GM21390 (cell line): ENCODE measurements at regions not wholly inside any gene's neighbourhood (a gene's known extent, or its start where the extent isn't known, plus 50 kb on each side); places are given as distances from the start of the nearest gene placed in this dataset.

Experiments used
- ATAC-seq: cut with Tn5 transposase; IDR thresholded peaks from one replicate; pipeline ENCODE4 v1.9.1; 2021; ENCODE audit not compliant: unreplicated experiment

GRCh38 chr10:128907155-128907941 is 559.7 kb upstream of the MGMT start:
- no peak for ATAC-seq

- no peak for ATAC-seq
These were observed 558.9 kb upstream of the MGMT start for GRCh38 chr10:128908099-128908498.

DNA sequence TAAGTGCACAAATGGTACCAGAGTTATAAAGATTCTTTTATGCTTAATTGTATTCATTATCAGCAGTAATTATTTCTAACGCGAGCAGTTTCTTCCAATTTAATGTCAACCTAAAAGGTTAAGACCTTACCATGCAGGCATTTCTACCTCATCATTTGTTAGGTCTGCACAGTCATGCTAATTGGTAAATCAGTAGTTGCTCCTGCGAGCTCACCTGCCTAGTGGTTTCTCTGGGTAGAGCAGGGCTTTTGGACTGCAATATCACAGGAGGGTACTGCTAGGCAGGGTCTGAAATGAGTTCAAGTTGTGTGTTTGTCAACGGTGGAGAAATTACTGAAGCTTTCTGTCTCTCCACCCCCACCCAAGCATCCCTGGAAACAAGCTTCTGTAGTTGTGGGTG is 558.5 kb upstream of the MGMT start:
- no peak for ATAC-seq

- ATAC-seq = no peak
These were observed 554.3 kb upstream of the MGMT start for GRCh38 chr10:128912568-128913311.

- ATAC-seq = no peak
These were observed 552.4 kb upstream of the MGMT start for GRCh38 chr10:128914681-128915080.

DNA sequence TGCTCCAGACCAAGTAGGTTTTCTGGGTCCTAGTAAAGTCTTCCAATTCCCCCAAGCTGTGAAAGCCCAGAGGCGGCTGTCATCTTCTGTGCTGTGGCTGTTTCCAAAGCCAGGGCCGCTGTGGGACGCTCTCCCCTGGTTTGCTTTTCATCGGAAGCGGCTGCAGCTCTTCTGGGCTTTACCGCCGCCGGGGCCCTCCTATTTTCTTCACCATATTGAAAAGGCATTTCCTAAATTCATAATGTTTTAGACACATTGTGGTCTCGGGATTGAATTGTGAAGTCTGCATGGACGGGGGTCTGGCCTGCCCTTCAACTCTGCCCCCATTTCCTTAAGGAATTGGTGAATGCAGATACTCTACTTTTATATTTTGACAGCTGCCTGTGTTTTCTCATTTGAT is 551.4 kb upstream of the MGMT start:
- ATAC-seq = no peak

- no peak for ATAC-seq
These were observed 550.7 kb upstream of the MGMT start for GRCh38 chr10:128916383-128916782.

- ATAC-seq = no peak
These were observed 545.5 kb upstream of the MGMT start for GRCh38 chr10:128921389-128922022.

GRCh38 chr10:128922172-128922571 is 544.9 kb upstream of the MGMT start:
- ATAC-seq = no peak

DNA sequence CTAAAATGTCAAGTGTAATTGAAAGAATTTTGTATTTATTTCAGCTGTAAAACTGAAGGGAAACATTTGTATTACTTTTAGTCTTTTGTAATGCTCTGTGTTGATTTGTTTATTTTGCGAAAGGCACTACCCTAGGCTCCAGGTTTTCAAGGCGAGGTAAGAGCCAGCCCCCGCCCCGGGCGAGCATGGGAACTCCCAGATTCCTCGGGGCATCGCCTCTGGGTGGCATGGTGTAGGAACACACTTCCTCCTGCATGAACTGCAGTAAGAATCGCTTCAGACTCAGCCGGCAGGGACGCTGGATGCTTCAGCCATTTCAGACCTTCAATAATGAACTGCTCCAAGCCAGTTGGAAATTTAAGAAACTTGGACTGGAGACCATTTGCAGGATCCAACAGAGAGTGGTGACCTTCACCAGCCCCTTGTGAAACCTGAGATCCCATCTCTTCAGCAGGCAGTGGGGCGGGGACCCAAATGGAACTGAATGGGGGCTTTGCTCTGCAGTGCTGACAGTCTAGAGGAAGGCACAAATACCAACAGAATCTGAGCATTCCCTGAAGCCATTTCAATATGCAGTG is 544.3 kb upstream of the MGMT start:
- ATAC-seq = no peak

DNA sequence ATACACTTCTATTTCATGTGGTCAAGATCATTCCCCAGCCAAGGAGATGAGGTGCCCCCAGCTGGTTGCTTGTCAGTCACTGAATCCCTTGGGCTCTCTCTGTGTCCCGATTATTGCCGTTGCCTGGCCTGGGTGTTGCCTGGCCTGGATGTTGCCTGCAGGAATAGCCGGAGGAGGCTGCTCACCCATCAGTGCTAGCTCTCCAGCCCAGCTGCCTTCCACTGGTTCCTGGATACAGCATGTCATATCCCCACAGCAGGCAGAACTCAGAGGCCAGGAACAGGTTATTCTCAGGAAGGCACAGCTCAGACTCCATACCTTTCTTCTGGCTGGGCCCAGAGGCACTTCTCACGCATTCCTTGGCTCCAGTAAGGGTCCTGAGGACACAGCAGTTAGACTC is 542.1 kb upstream of the MGMT start:
- ATAC-seq = no peak

GRCh38 chr10:128926711-128927110 is 540.3 kb upstream of the MGMT start:
- no peak for ATAC-seq

DNA sequence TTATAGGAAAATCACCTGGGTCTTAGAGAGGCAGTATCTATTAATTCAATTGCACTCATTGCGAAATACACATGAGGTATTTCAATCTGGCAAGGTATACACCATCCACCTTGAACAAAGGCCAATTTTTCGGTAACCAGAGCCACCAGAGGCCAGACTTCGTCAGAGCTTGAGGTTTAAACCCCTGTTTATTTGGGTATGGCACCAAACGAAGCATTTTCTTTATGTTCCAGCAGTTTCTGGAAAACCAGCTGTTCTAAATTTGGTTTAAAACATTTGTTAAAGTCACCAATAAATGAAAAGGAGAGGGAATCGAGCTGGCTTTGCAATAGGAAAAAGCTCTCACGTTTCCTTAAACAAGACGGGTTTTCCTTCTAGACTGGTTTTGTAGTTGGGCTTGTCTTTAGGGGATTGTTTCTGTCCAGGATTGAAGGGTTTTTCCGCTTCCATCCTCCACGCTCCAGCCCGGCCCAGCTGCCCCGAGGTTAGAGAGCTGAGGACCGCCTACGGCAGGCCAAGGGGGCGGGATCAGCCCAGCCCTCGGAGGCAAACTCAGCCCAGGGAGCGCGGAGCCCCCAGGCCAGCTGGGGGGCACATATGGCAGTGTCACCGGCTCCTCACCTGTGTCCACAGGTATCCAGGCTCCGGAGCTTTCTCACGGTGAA is 539.4 kb upstream of the MGMT start:
- ATAC-seq = no peak

GRCh38 chr10:128928231-128928836 is 538.7 kb upstream of the MGMT start:
- ATAC-seq = no peak

DNA sequence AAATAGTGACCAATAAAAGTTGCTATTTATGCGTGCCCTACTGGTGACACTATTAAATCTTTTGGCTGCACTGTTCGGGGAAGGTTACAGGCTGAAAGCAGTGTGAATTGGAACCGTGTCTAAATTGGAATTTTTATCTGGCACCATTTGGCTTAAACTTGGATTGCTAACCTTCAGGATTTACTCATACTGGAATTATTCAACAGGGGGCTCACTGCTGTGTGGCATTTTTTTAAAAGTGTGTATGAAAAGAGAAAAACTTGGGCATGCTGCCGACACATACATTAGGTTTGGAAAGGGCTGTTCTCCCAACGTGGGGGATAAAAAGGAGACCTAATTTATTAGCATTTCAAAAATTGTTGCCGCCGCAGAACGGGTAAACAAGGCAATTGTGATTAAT is 537.9 kb upstream of the MGMT start:
- no peak for ATAC-seq

DNA sequence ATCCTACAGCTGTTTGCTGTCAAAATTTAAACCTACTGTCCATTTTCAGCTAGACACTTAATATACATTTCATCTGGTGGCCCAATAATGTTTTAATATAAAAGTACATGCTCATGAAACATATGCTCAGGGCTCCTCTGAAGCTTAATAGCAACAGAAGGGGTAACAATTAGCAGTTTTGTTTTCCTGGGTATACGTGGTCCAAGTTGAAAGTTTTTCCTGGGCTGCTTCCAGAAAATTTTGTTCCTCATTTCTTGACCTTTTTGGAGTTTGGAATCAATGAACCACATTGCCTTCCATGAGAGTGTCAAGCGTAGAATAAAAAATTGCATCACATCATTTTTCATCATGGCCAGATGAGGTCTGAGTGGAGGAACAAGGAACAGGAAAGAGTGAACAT is 537.3 kb upstream of the MGMT start:
- no peak for ATAC-seq

DNA sequence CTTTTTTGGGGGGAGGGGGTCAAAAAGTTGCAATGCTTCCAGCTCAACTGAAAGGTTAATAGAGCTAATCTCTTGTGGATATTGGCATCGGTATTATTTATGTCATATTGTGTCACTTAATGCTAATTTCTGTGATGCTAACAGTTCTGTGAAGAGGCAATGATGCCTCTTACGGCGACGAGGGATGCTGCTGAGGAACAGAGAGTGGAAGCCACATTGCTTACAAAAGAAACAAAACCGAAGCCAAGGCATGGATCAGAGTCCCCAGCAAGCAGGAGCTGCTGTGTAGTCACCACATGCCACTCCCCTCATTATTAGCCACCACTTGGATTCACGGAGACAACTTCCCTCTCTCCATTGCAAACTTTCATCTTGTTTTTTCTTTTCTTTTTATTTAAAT is 536.5 kb upstream of the MGMT start:
- no peak for ATAC-seq

DNA sequence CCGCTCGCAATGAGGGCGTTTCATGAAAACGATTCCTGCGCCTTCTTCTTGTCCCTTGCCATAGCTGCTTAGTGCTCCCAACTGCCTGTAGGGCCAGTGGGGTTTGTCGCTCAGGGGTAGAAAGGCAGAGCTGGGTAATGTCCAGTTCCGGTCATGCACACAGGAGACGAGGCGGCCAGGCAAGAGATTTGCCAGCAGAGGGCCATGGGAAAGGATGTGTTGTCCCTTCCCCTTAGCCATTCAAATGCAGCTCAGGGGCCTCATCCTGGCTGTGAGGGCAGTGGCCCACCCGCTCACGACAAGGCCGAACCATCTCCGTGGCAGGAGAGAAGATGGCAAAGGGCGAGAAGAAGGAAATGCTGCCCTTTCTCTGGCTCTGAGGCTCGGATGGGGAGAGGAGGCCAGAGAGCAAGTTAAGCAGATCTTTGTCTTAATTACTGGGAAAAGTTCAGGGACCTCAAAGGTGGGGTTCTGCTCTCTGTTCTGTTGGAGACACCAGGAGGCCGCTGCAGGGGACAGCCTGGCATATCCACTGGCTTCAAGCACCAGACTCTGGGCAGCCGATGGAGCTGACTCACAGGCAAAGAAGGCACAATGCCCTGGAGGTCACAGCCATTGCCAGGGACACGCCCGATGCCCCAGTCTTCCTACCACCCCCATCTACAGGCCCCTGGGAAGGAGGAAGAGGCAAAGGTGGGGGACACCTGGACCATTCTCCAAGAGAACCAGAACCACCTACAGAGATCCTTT is 534.8 kb upstream of the MGMT start:
- no peak for ATAC-seq

DNA sequence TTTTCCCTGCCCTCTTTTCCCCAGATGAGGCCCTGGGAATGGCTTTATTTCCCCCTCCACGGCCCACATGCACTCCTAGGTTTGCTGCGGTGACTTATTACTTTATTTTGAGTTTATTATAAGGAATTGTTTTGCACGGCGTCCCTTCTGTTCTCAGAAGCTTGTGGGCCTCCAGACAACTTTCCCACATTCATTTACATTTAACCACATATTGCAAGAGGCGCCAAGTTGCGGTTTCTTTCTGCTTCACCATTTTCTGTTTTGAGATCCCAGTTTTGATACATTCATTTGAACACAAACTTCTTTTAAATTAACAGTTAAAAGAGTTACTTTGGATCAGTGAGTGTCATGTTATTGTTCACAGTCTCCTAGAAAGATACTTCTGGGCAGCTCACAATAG is 532.5 kb upstream of the MGMT start:
- no peak for ATAC-seq

DNA sequence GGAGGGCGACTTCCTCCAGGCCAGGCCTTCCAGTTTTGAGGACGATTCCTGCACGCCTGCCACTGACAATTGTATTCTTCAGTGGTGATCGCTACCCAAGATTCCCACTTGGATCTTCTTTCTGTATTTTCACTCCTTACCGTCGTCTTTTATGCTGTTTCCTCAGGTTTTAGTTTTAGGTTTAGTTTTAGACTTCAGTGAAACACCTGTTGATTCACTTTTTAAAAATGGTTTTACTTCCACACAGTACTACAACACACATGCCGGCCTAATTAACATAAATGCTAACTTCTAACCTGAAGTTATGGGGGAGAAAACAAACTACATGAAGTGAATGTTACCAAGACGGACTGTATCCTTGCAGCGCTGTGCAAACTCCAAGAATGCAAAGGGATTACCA is 530.6 kb upstream of the MGMT start:
- ATAC-seq = no peak
